Retina (tissue), 1 donor: ENCODE measurements at regions not wholly inside any gene's neighbourhood (a gene's known extent, or its start where the extent isn't known, plus 50 kb on each side); places are given as distances from the start of the nearest gene placed in this dataset.
A peak's percentile ranks its signal among the peaks of the same experiment; 100 is the strongest.

Experiments used
- DNase-seq: peaks from one replicate; pipeline ENCODE4 v3.0.0-alpha.2; 2016

- DNase-seq: no peak
Observed at GRCh38 chr10:4332764-4333458, 493.1 kb upstream of the AKR1E2 start.

GRCh38 chr10:4331150-4331549 lies 494.9 kb upstream of the AKR1E2 start:
- DNase-seq: no peak

GRCh38 chr10:4330636-4331035 lies 495.4 kb upstream of the AKR1E2 start:
- DNase-seq: no peak

- no peak for DNase-seq
Observed at GRCh38 chr10:4329225-4329624, 496.8 kb upstream of the AKR1E2 start.

GRCh38 chr10:4326647-4327046 lies 499.4 kb upstream of the AKR1E2 start:
- DNase-seq: no peak

GRCh38 chr10:4319870-4320367 lies 506.1 kb upstream of the AKR1E2 start:
- no peak for DNase-seq

GRCh38 chr10:4316161-4316810 lies 509.7 kb upstream of the AKR1E2 start:
- DNase-seq: no peak

- no peak for DNase-seq
Observed at GRCh38 chr10:4315551-4315950, 510.5 kb upstream of the AKR1E2 start.

GRCh38 chr10:4313051-4313450 lies 513.0 kb upstream of the AKR1E2 start:
- no peak for DNase-seq

GRCh38 chr10:4312051-4312835 lies 513.8 kb upstream of the AKR1E2 start:
- DNase-seq: no peak

GRCh38 chr10:4310172-4310571 lies 515.8 kb upstream of the AKR1E2 start:
- DNase-seq: no peak

- no peak for DNase-seq
Observed at GRCh38 chr10:4307910-4308309, 518.1 kb upstream of the AKR1E2 start.

GRCh38 chr10:4306871-4307270 lies 519.1 kb upstream of the AKR1E2 start:
- no peak for DNase-seq

- DNase-seq: no peak
Observed at GRCh38 chr10:4303045-4303444, 518.0 kb upstream of the KLF6 start.

GRCh38 chr10:4301291-4302045 lies 516.5 kb upstream of the KLF6 start:
- DNase-seq: no peak

GRCh38 chr10:4296161-4296560 lies 511.2 kb upstream of the KLF6 start:
- DNase-seq: no peak

GRCh38 chr10:4294996-4295792 lies 510.2 kb upstream of the KLF6 start:
- DNase-seq: no peak

GRCh38 chr10:4294271-4294670 lies 509.3 kb upstream of the KLF6 start:
- DNase-seq: no peak

- DNase-seq: no peak
Observed at GRCh38 chr10:4291990-4292389, 507.0 kb upstream of the KLF6 start.

GRCh38 chr10:4285121-4285520 lies 500.1 kb upstream of the KLF6 start:
- no peak for DNase-seq

- peak; percentile 19 for DNase-seq
Observed at GRCh38 chr10:4283846-4284610, 499.0 kb upstream of the KLF6 start.
